SK-N-SH treated with all-trans-retinoic acid at 6 μM for 48 hours (cell line): ENCODE measurements at regions not wholly inside any gene's neighbourhood (a gene's known extent, or its start where the extent isn't known, plus 50 kb on each side); places are given as distances from the start of the nearest gene placed in this dataset.

Source experiments
- ATAC-seq: fragments of 200-7000 bp; cut with Tn5 transposase; 3 replicates; pipeline ENCODE4 v1.9.1; 2020; ENCODE audit warnings: mild to moderate bottlenecking, moderate library complexity
- ARNTL ChIP-seq: fragments of 450-650 bp; formaldehyde crosslinking; IDR thresholded peaks from 2 replicates; pipeline ENCODE4 v1.5.0; 2020; ENCODE audit warnings: low read depth, mild to moderate bottlenecking, moderate library complexity, borderline replicate concordance
- BACH2 ChIP-seq: fragments of 250-450 bp; sonication (Bioruptor Pico); IDR thresholded peaks from 2 replicates; pipeline ENCODE4 v1.9.0; 2021; ENCODE audit warnings: mild to moderate bottlenecking, borderline replicate concordance
- CSDC2 ChIP-seq: fragments of 250-450 bp; sonication (Bioruptor Pico); IDR thresholded peaks from 2 replicates; pipeline ENCODE4 v1.5.0; 2020; ENCODE audit warnings: mild to moderate bottlenecking, moderate library complexity
- CSRNP3 ChIP-seq: fragments of 250-450 bp; sonication (Bioruptor Pico); IDR thresholded peaks from 2 replicates; pipeline ENCODE4 v1.5.1; 2021; ENCODE audit warnings: mild to moderate bottlenecking, moderate library complexity
- ESRRG ChIP-seq: fragments of 250-450 bp; sonication (Bioruptor Pico); IDR thresholded peaks from 2 replicates; pipeline ENCODE4 v1.6.1; 2021; ENCODE audit warnings: mild to moderate bottlenecking
- GLIS3 ChIP-seq: fragments of 250-450 bp; sonication (Bioruptor Pico); IDR thresholded peaks from 2 replicates; pipeline ENCODE4 v1.5.0; 2020; ENCODE audit warnings: mild to moderate bottlenecking, moderate library complexity
- ISL1 ChIP-seq: fragments of 250-450 bp; sonication (Bioruptor Pico); IDR thresholded peaks from 2 replicates; pipeline ENCODE4 v2.1.2; 2022; ENCODE audit warnings: mild to moderate bottlenecking, moderate library complexity
- OSR1 ChIP-seq: fragments of 250-450 bp; sonication (Bioruptor Pico); IDR thresholded peaks from 2 replicates; pipeline ENCODE4 v1.8.0; 2022; ENCODE audit warnings: moderate library complexity, mild to moderate bottlenecking, inconsistent platforms
- PPARA ChIP-seq: fragments of 250-450 bp; sonication (Bioruptor Pico); IDR thresholded peaks from 2 replicates; pipeline ENCODE4 v1.5.0; 2020; ENCODE audit warnings: mild to moderate bottlenecking, borderline replicate concordance
- SNAI2 ChIP-seq: fragments of 250-450 bp; sonication (Bioruptor Pico); IDR thresholded peaks from 2 replicates; pipeline ENCODE4 v1.5.0; 2020; ENCODE audit warnings: mild to moderate bottlenecking, moderate library complexity
- TCF4 ChIP-seq: fragments of 250-450 bp; sonication (Bioruptor Pico); IDR thresholded peaks from 2 replicates; pipeline ENCODE4 v1.8.0; 2021; ENCODE audit warnings: mild to moderate bottlenecking, moderate library complexity, borderline replicate concordance
- TOX ChIP-seq: fragments of 250-450 bp; sonication (Bioruptor Pico); IDR thresholded peaks from 2 replicates; pipeline ENCODE4 v1.8.0; 2021; ENCODE audit warnings: mild to moderate bottlenecking, moderate library complexity, borderline replicate concordance
- ZC3H10 ChIP-seq: fragments of 250-450 bp; sonication (Bioruptor Pico); IDR thresholded peaks from 2 replicates; pipeline ENCODE4 v1.5.1; 2021; ENCODE audit warnings: mild to moderate bottlenecking, moderate library complexity
- ZFP3 ChIP-seq: fragments of 250-450 bp; sonication (Bioruptor Pico); IDR thresholded peaks from 2 replicates; pipeline ENCODE4 v1.5.0; 2020; ENCODE audit warnings: mild to moderate bottlenecking, moderate library complexity
- ZFP30 ChIP-seq: fragments of 450-650 bp; formaldehyde crosslinking; IDR thresholded peaks from 2 replicates; pipeline ENCODE4 v1.5.0; 2022; ENCODE audit warnings: mild to moderate bottlenecking, moderate library complexity
- ZNF565 ChIP-seq: fragments of 450-650 bp; formaldehyde crosslinking; conservative IDR thresholded peaks from 2 replicates; pipeline ENCODE4 v1.5.0; 2020; ENCODE audit warnings: low read depth, mild to moderate bottlenecking, moderate library complexity
- ZNF70 ChIP-seq: fragments of 450-650 bp; formaldehyde crosslinking; IDR thresholded peaks from 2 replicates; pipeline ENCODE4 v1.5.0; 2020; ENCODE audit warnings: mild to moderate bottlenecking, moderate library complexity
- ZNF8 ChIP-seq: fragments of 450-650 bp; formaldehyde crosslinking; IDR thresholded peaks from 2 replicates; pipeline ENCODE4 v1.5.0; 2020; ENCODE audit warnings: mild to moderate bottlenecking, moderate library complexity
- TF ChIP-seq, protein P1 (sequence below): fragments of 250-450 bp; sonication (Bioruptor Pico); IDR thresholded peaks from 2 replicates; pipeline ENCODE4 v1.8.0; 2021; ENCODE audit warnings: low read depth, mild to moderate bottlenecking, moderate library complexity, borderline replicate concordance
- TF ChIP-seq, protein P2 (sequence below): fragments of 250-450 bp; sonication (Bioruptor Pico); IDR thresholded peaks from 2 replicates; pipeline ENCODE4 v1.5.0; 2020; ENCODE audit warnings: mild to moderate bottlenecking, moderate library complexity
- TF ChIP-seq, protein P3 (sequence below): fragments of 250-450 bp; sonication (Bioruptor Pico); IDR thresholded peaks from 2 replicates; pipeline ENCODE4 v1.8.0; 2020; ENCODE audit warnings: mild to moderate bottlenecking, moderate library complexity, borderline replicate concordance
- TF ChIP-seq, protein P4 (sequence below): fragments of 250-450 bp; sonication (Bioruptor Pico); IDR thresholded peaks from 2 replicates; pipeline ENCODE4 v1.5.1; 2020; ENCODE audit warnings: low read depth, mild to moderate bottlenecking, moderate library complexity

- no peak for TF ChIP-seq ZNF8 (CRISPR knock-in tag)
- no peak for TF ChIP-seq ZFP30 (CRISPR knock-in tag)
- TF ChIP-seq CSDC2 (CRISPR knock-in tag): no peak
- TF ChIP-seq, protein P1, sequence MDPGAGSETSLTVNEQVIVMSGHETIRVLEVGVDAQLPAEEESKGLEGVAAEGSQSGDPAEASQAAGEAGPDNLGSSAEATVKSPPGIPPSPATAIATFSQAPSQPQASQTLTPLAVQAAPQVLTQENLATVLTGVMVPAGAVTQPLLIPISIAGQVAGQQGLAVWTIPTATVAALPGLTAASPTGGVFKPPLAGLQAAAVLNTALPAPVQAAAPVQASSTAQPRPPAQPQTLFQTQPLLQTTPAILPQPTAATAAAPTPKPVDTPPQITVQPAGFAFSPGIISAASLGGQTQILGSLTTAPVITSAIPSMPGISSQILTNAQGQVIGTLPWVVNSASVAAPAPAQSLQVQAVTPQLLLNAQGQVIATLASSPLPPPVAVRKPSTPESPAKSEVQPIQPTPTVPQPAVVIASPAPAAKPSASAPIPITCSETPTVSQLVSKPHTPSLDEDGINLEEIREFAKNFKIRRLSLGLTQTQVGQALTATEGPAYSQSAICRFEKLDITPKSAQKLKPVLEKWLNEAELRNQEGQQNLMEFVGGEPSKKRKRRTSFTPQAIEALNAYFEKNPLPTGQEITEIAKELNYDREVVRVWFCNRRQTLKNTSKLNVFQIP (CRISPR knock-in tag): no peak
- TF ChIP-seq OSR1 (CRISPR knock-in tag): no peak
- no peak for TF ChIP-seq ARNTL (CRISPR knock-in tag)
- TF ChIP-seq TOX: no peak
- no peak for TF ChIP-seq GLIS3 (CRISPR knock-in tag)
- TF ChIP-seq TCF4 (CRISPR knock-in tag): no peak
- TF ChIP-seq BACH2 (CRISPR knock-in tag): no peak
- no peak for TF ChIP-seq ZC3H10
- TF ChIP-seq, protein P2, sequence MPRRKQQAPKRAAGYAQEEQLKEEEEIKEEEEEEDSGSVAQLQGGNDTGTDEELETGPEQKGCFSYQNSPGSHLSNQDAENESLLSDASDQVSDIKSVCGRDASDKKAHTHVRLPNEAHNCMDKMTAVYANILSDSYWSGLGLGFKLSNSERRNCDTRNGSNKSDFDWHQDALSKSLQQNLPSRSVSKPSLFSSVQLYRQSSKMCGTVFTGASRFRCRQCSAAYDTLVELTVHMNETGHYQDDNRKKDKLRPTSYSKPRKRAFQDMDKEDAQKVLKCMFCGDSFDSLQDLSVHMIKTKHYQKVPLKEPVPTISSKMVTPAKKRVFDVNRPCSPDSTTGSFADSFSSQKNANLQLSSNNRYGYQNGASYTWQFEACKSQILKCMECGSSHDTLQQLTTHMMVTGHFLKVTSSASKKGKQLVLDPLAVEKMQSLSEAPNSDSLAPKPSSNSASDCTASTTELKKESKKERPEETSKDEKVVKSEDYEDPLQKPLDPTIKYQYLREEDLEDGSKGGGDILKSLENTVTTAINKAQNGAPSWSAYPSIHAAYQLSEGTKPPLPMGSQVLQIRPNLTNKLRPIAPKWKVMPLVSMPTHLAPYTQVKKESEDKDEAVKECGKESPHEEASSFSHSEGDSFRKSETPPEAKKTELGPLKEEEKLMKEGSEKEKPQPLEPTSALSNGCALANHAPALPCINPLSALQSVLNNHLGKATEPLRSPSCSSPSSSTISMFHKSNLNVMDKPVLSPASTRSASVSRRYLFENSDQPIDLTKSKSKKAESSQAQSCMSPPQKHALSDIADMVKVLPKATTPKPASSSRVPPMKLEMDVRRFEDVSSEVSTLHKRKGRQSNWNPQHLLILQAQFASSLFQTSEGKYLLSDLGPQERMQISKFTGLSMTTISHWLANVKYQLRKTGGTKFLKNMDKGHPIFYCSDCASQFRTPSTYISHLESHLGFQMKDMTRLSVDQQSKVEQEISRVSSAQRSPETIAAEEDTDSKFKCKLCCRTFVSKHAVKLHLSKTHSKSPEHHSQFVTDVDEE: no peak
- TF ChIP-seq ZNF565: no peak
- no peak for ATAC-seq
Measured at GRCh38 chr6:29884261-29884660, 56.6 kb downstream of the HLA-G start.

DNA sequence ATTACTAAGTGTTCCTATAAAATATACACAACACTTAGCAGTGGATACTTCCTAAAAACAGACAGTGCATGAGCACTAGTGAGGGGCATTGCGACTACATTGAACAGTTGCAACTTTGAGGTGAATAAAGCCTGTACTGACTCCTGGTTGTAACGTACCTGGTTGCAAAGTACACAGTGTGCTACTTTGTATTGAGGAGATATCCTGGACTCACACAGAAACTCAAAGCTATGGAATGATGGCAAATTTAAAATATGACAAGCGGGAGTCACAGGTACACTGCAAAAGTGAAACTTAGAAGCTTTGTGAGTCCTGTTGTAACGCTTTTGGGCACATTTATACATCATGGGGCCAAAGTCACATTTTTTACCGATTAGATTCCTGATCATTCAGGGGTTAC, 55.6 kb upstream of the HLA-A start:
- ATAC-seq: no peak
- TF ChIP-seq OSR1 (CRISPR knock-in tag): no peak
- no peak for TF ChIP-seq ARNTL (CRISPR knock-in tag)
- no peak for TF ChIP-seq PPARA
- TF ChIP-seq, protein P3, sequence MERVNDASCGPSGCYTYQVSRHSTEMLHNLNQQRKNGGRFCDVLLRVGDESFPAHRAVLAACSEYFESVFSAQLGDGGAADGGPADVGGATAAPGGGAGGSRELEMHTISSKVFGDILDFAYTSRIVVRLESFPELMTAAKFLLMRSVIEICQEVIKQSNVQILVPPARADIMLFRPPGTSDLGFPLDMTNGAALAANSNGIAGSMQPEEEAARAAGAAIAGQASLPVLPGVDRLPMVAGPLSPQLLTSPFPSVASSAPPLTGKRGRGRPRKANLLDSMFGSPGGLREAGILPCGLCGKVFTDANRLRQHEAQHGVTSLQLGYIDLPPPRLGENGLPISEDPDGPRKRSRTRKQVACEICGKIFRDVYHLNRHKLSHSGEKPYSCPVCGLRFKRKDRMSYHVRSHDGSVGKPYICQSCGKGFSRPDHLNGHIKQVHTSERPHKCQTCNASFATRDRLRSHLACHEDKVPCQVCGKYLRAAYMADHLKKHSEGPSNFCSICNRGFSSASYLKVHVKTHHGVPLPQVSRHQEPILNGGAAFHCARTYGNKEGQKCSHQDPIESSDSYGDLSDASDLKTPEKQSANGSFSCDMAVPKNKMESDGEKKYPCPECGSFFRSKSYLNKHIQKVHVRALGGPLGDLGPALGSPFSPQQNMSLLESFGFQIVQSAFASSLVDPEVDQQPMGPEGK: no peak
- no peak for TF ChIP-seq TOX
- TF ChIP-seq, protein P4, sequence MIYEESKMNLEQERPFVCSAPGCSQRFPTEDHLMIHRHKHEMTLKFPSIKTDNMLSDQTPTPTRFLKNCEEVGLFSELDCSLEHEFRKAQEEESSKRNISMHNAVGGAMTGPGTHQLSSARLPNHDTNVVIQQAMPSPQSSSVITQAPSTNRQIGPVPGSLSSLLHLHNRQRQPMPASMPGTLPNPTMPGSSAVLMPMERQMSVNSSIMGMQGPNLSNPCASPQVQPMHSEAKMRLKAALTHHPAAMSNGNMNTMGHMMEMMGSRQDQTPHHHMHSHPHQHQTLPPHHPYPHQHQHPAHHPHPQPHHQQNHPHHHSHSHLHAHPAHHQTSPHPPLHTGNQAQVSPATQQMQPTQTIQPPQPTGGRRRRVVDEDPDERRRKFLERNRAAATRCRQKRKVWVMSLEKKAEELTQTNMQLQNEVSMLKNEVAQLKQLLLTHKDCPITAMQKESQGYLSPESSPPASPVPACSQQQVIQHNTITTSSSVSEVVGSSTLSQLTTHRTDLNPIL (CRISPR knock-in tag): no peak
- TF ChIP-seq SNAI2 (CRISPR knock-in tag): no peak
- TF ChIP-seq ESRRG (CRISPR knock-in tag): no peak
- TF ChIP-seq CSRNP3: no peak
- no peak for TF ChIP-seq ZNF70
- TF ChIP-seq, protein P2: no peak
- no peak for TF ChIP-seq ZFP30 (CRISPR knock-in tag)
- TF ChIP-seq ISL1: no peak
- TF ChIP-seq ZNF565: no peak
- no peak for TF ChIP-seq ZFP3 (CRISPR knock-in tag)
- TF ChIP-seq, protein P1 (CRISPR knock-in tag): no peak
- no peak for TF ChIP-seq TCF4 (CRISPR knock-in tag)
- no peak for TF ChIP-seq ZNF8 (CRISPR knock-in tag)
- no peak for TF ChIP-seq ZC3H10
- no peak for TF ChIP-seq CSDC2 (CRISPR knock-in tag)
